Naive thymus-derived CD4-positive, alpha-beta T cell (primary cell): ENCODE measurements at regions not wholly inside any gene's neighbourhood (a gene's known extent, or its start where the extent isn't known, plus 50 kb on each side); places are given as distances from the start of the nearest gene placed in this dataset.

Experiments used
- ATAC-seq: fragments of 150-1000 bp; cut with Tn5 transposase; 2 replicates; pipeline ENCODE4 v1.10.0; 2021; ENCODE audit warnings: mild to moderate bottlenecking, moderate library complexity
- CTCF ChIA-PET: fragments of 350-600 bp; sonication (Branson Sonifier 250); formaldehyde crosslinking; loops from one replicate; lab custom pipeline; 2021; ENCODE audit warnings: antibody characterized with exemption; lab: Charles Lee
- POLR2A ChIA-PET: fragments of 350-600 bp; sonication (Branson Sonifier 250); formaldehyde crosslinking; loops from one replicate; lab custom pipeline; 2021; ENCODE audit warnings: antibody characterized with exemption, inconsistent platforms; lab: Charles Lee
- DNase-seq, 9 donors: peaks; one replicate each; pipeline versions ENCODE4 v3.0.0 to v3.0.0-alpha.2; 2020 to 2022; ENCODE audit warnings: mixed read lengths in 1 of 9
- H3K27ac ChIP-seq: one replicate; pipeline ENCODE4 v1.7.0; 2013; ENCODE audit warnings: mild to moderate bottlenecking, low read depth, low read length, moderate library complexity
- H3K27me3 ChIP-seq, 2 donors: one replicate each; pipeline ENCODE4 v1.7.0; 2013; ENCODE audit warnings: low read length in 2 of 2, mild to moderate bottlenecking in 2 of 2, moderate library complexity in 2 of 2; ENCODE audit not compliant: control insufficient read depth in 2 of 2, insufficient read depth in 2 of 2
- H3K36me3 ChIP-seq, 3 experiments: 1 replicate in 2 of 3; 2 replicates in 1 of 3; pipeline ENCODE4 v1.7.0; 2013; ENCODE audit warnings: low read length in 3 of 3, mild to moderate bottlenecking in 3 of 3, moderate library complexity in 1 of 3; ENCODE audit not compliant: insufficient read depth in 3 of 3, control insufficient read depth in 2 of 3
- H3K4me1 ChIP-seq, 2 donors: one replicate each; pipeline ENCODE4 v1.7.0; 2013; ENCODE audit warnings: low read length in 2 of 2, mild to moderate bottlenecking in 2 of 2, moderate library complexity in 1 of 2; ENCODE audit not compliant: control insufficient read depth in 2 of 2, insufficient read depth in 2 of 2
- H3K4me3 ChIP-seq: 2 replicates; pipeline ENCODE4 v1.7.0; 2013; ENCODE audit warnings: mild to moderate bottlenecking, low read length
- H3K9me3 ChIP-seq, 3 experiments: 1 replicate in 2 of 3; 2 replicates in 1 of 3; pipeline ENCODE4 v1.7.0; 2013; ENCODE audit warnings: low read length in 3 of 3; ENCODE audit not compliant: control insufficient read depth in 2 of 3
- H3K27ac Mint-ChIP-seq, 9 donors: one replicate each; pipeline ENCODE4 v1.8.0; 2020 to 2022; ENCODE audit warnings: mixed read lengths in 9 of 9, mild to moderate bottlenecking in 8 of 9, moderate library complexity in 5 of 9, inconsistent platforms in 2 of 9
- H3K27me3 Mint-ChIP-seq, 5 donors: one replicate each; pipeline ENCODE4 v1.8.0; 2021 to 2022; ENCODE audit warnings: mixed read lengths in 5 of 5, mild to moderate bottlenecking in 1 of 5
- H3K36me3 Mint-ChIP-seq, 5 donors: one replicate each; pipeline ENCODE4 v1.8.0; 2020 to 2022; ENCODE audit warnings: mixed read lengths in 5 of 5, mild to moderate bottlenecking in 3 of 5, inconsistent platforms in 1 of 5
- H3K4me1 Mint-ChIP-seq, 7 donors: one replicate each; pipeline ENCODE4 v1.8.0; 2020 to 2022; ENCODE audit warnings: mixed read lengths in 7 of 7, mild to moderate bottlenecking in 3 of 7, inconsistent platforms in 1 of 7
- H3K4me3 Mint-ChIP-seq, 10 donors: one replicate each; pipeline ENCODE4 v1.8.0; 2020 to 2022; ENCODE audit warnings: mild to moderate bottlenecking in 10 of 10, mixed read lengths in 10 of 10, moderate library complexity in 6 of 10, inconsistent platforms in 2 of 10
- H3K9me3 Mint-ChIP-seq, 11 donors: one replicate each; pipeline ENCODE4 v1.8.0; 2020 to 2022; ENCODE audit warnings: mixed read lengths in 11 of 11, mild to moderate bottlenecking in 4 of 11, inconsistent platforms in 1 of 11, moderate library complexity in 1 of 11
- intact Hi-C, 2 donors: fragments of 100-400 bp; cut with micrococcal nuclease; formaldehyde crosslinking; loops; one replicate each; pipeline ENCODE4 v1.15.1; 2023

DNA sequence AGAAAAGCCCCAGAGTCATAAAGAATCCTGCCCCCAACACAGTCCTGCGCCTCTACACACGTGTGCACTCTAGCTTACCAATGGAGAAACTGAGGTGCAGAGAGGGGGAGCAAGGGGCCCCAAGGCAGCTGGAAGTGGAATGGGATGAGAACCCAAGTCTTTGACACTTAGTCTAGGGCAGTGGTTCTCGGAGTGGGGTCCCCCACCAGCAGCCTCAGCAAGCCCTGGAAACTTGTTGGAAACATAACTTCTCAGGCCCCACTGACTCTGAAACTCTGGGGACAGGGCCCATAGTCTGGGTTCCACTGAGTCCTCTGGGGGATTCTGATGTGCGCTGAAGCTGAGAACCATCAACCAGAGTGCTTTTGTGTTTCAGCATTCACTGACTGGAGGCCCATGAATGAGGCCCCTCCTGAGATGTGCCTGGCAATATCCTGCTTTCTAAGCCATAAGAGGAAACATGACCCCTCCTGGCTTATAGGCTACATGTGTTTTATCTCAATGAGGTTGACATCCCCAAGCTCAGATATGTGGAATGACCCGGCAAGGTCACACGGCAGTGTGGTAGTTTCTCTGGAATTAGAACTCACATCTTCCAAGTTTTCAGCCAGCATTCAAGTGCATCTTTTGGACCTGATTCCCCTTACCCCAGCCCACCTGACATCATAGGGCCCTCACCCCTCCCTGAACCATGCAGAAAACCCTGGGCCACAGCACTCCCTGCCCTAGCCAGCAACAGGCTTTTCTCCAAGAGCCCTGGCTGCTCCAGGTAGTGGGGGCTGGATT is 147.3 kb upstream of the PCBD1 start:
- H3K4me1 ChIP-seq = no peaks in the 10 kb centered on the region
- H3K27ac ChIP-seq = no peak overlapping the region
- Mint-ChIP-seq H3K4me3 (no peak overlapping the region), H3K27me3 (peaks cover 0 to 4% (median 0%) of the 10 kb centered on the region in 5 donors), H3K27ac (no peak overlapping the region), H3K36me3 (no peaks in the 10 kb centered on the region), H3K9me3 (no peaks in the 10 kb centered on the region), H3K4me1 (peaks cover 0 to 2% (median 0%) of the 10 kb centered on the region in 7 donors)
- H3K4me3 ChIP-seq = no peak overlapping the region
- DNase-seq = no peak
- ATAC-seq = no peak
- POLR2A ChIA-PET = no interaction called here
- H3K36me3 ChIP-seq = no peaks in the 10 kb centered on the region
- CTCF ChIA-PET = no interaction called here
- no peaks in the 10 kb centered on the region for H3K9me3 ChIP-seq
- H3K27me3 ChIP-seq = no peaks in the 10 kb centered on the region
- intact Hi-C loops = no loop called here

DNA sequence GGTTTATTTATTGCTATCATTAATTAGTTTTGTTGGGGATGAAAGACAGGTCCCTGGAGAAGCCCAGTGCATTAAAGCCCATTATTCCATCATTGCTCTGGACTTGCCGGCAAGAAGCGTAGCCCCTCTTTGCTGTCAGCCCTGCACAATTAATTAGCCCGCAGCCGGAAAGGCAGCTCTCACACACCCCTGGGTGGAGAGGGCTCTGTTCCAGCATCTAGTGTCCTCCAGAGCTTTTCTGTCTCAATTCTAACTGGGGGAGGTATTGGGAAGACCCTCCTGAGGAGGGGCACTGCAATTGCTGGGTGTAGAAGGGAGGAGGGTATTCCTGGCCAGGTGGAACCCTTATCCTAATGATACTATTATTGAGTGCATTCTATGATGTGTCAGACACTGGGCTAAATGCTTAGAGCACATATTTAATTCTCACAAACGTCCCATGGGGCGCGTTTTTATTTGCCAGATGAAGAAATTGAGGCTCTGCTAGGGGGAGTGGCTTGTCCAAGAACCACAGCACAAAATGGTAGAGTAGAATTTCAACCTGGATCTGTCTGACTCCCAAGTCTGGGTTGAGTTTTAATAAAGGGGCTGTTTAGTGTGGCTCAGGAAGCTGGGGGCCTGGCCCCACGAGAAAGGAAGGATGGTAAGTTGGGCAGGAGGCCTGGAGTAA is 148.1 kb upstream of the PCBD1 start:
- Mint-ChIP-seq H3K9me3 (no peaks in the 10 kb centered on the region), H3K4me1 (peaks cover 0 to 2% (median 0%) of the 10 kb centered on the region in 7 donors), H3K4me3 (no peak overlapping the region), H3K36me3 (no peaks in the 10 kb centered on the region), H3K27me3 (peaks cover 0 to 4% (median 0%) of the 10 kb centered on the region in 5 donors), H3K27ac (no peak overlapping the region)
- H3K27me3 ChIP-seq = no peaks in the 10 kb centered on the region
- H3K4me1 ChIP-seq = no peaks in the 10 kb centered on the region
- intact Hi-C loops = no loop called here
- POLR2A ChIA-PET = no interaction called here
- H3K27ac ChIP-seq = no peak overlapping the region
- DNase-seq (no peak), ATAC-seq (no peak)
- H3K9me3 ChIP-seq = no peaks in the 10 kb centered on the region
- H3K36me3 ChIP-seq = no peaks in the 10 kb centered on the region
- no peak overlapping the region for H3K4me3 ChIP-seq
- CTCF ChIA-PET = no interaction called here

DNA sequence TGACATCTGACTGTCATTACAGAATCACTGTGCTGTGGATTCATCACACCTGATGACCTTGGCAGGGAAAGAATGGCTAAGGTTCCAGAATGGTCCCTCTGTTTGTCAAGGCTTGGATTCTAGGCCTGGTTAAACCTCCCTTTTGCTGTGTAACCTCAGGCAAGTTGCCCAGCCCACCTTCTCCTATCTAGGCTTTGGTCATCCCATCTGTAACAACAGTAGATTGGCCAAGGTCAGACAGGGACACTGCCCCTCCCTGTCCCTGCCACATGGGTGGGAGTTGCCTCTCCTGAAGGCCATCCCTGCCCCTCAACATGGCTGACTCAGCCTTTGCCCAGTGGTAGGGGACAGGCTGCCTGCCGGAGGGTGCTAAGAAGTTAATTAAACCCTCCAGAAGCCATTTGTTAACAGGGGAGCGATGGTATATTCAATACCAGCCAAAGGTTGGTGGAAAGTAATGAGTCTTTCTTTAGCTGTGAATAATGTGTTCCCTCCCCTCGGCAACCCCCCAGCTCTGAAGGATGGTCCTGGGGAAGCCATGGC is 149.8 kb upstream of the PCBD1 start:
- H3K27me3 Mint-ChIP-seq = peaks cover 0 to 8% (median 0%) of the 10 kb centered on the region in 5 donors
- no peak for DNase-seq
- H3K4me3 ChIP-seq = no peak overlapping the region
- no peak for ATAC-seq
- H3K4me3 Mint-ChIP-seq = no peak overlapping the region
- no peaks in the 10 kb centered on the region for H3K4me1 ChIP-seq
- no peaks in the 10 kb centered on the region for H3K9me3 ChIP-seq
- CTCF ChIA-PET = no interaction called here
- H3K4me1 Mint-ChIP-seq = no peaks in the 10 kb centered on the region
- POLR2A ChIA-PET = no interaction called here
- H3K9me3 Mint-ChIP-seq = no peaks in the 10 kb centered on the region
- H3K36me3 ChIP-seq = no peaks in the 10 kb centered on the region
- no peaks in the 10 kb centered on the region for H3K27me3 ChIP-seq
- H3K27ac Mint-ChIP-seq = no peak overlapping the region
- intact Hi-C loops = no loop called here
- no peak overlapping the region for H3K27ac ChIP-seq
- H3K36me3 Mint-ChIP-seq = no peaks in the 10 kb centered on the region

DNA sequence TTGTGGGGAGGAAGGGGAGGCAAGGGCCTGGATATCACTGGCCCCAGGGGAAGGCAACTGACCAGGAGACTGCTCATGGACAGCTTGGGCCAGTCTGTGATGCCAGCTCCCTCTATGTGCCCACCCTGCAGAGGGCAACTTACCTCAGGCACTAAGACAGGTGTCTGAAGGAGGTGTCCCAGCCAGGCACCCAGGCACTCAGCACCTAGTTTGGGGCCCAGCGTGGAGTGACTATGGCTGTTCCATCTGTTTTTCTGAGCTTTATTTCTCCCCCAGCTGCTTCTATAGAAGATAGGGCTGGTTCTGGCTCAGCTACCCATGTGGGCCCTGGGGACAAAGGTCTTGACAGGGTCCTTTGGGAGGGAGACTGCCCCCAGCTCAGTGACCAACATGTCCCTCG is 150.6 kb upstream of the PCBD1 start:
- intact Hi-C loops = no loop called here
- H3K4me3 ChIP-seq = no peak overlapping the region
- ATAC-seq = no peak
- Mint-ChIP-seq H3K4me3 (no peak overlapping the region), H3K4me1 (no peaks in the 10 kb centered on the region), H3K27ac (no peak overlapping the region), H3K27me3 (peaks cover 0 to 8% (median 0%) of the 10 kb centered on the region in 5 donors), H3K36me3 (no peaks in the 10 kb centered on the region), H3K9me3 (no peaks in the 10 kb centered on the region)
- no peaks in the 10 kb centered on the region for H3K9me3 ChIP-seq
- H3K4me1 ChIP-seq = no peaks in the 10 kb centered on the region
- no peaks in the 10 kb centered on the region for H3K27me3 ChIP-seq
- no peak for DNase-seq
- POLR2A ChIA-PET = no interaction called here
- no peak overlapping the region for H3K27ac ChIP-seq
- CTCF ChIA-PET = no interaction called here
- no peaks in the 10 kb centered on the region for H3K36me3 ChIP-seq

DNA sequence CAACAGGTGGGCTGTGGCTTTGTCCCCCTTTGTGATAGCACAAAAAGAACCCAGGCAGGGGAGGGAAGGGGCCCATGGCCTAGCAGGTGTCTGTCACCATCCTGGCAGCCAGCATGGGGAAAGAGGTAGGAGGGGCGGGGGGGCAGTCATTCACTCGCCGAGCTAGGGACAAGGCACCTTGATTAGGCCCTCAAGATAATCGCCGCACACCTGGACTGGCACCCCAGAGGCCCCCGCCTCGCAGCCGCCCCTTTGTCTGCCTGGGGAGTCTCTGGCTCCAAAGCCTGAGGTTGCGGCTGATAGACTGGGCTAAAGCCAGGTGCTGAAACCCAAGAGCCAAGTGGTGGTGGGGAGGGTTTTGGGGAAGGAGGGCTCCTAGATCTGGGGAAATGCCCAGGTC is 151.2 kb upstream of the PCBD1 start:
- ATAC-seq (no peak), DNase-seq (no peak)
- intact Hi-C loops = no loop called here
- Mint-ChIP-seq H3K9me3 (no peaks in the 10 kb centered on the region), H3K4me1 (no peaks in the 10 kb centered on the region), H3K4me3 (no peak overlapping the region), H3K27ac (no peak overlapping the region), H3K36me3 (no peaks in the 10 kb centered on the region), H3K27me3 (peaks cover 0 to 8% (median 0%) of the 10 kb centered on the region in 5 donors)
- CTCF ChIA-PET = no interaction called here
- Histone ChIP-seq H3K36me3 (no peaks in the 10 kb centered on the region), H3K27me3 (no peaks in the 10 kb centered on the region), H3K4me3 (no peak overlapping the region), H3K27ac (no peak overlapping the region), H3K4me1 (no peaks in the 10 kb centered on the region), H3K9me3 (no peaks in the 10 kb centered on the region)
- POLR2A ChIA-PET = no interaction called here

DNA sequence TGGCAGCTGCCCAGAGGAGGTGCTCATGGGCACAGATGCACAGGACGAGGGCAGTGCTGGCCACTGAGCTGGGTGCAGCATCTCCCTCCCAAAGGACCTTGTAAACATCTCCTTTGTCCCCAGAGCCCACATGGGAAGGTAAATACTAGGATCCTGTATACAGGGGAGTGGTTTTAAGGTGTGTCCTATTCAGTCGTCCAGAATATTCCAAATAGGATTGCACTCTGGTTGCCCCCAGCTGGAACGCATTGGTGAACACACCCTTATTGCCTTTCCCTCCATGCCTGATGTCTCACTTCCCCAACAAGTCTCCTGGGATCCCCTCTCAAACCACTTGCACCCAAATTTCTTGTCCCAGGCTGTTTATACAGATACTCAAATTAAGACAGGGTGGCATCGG is 152.0 kb upstream of the PCBD1 start:
- Histone ChIP-seq H3K36me3 (no peaks in the 10 kb centered on the region), H3K9me3 (no peaks in the 10 kb centered on the region), H3K4me1 (no peaks in the 10 kb centered on the region), H3K27ac (no peak overlapping the region), H3K27me3 (no peaks in the 10 kb centered on the region), H3K4me3 (no peak overlapping the region)
- Mint-ChIP-seq H3K9me3 (no peaks in the 10 kb centered on the region), H3K36me3 (no peaks in the 10 kb centered on the region), H3K27me3 (peaks cover 0 to 8% (median 0%) of the 10 kb centered on the region in 5 donors), H3K4me1 (no peaks in the 10 kb centered on the region), H3K4me3 (no peak overlapping the region), H3K27ac (no peak overlapping the region)
- ATAC-seq (no peak), DNase-seq (no peak)
- intact Hi-C loops = no loop called here
- POLR2A ChIA-PET = no interaction called here
- CTCF ChIA-PET = no interaction called here
